Astrocyte (in vitro differentiated cells and primary cell): ENCODE measurements at regions not wholly inside any gene's neighbourhood (a gene's known extent, or its start where the extent isn't known, plus 50 kb on each side); places are given as distances from the start of the nearest gene placed in this dataset.

ENCODE experiments used
- DNase-seq: peaks from one replicate; pipeline ENCODE4 v3.0.0-alpha.2; 2010; ENCODE audit warnings: low read depth
- FAIRE-seq: peaks from 2 replicates; lab custom pipeline; 2011; peaks lifted over from hg19 to GRCh38; lab: Jason Lieb, UNC
- H2AFZ ChIP-seq: 2 replicates; pipeline ENCODE4 v1.6.0; 2012; ENCODE audit warnings: low read depth, low read length, inconsistent platforms
- H3K27ac ChIP-seq: 2 replicates; pipeline ENCODE4 v1.5.1; 2011; ENCODE audit warnings: low read depth, low read length, inconsistent platforms
- H3K27me3 ChIP-seq: 2 replicates; pipeline ENCODE4 v1.6.0; 2011; ENCODE audit warnings: low read length, inconsistent platforms; ENCODE audit not compliant: insufficient read depth
- H3K36me3 ChIP-seq: 2 replicates; pipeline ENCODE4 v1.5.1; 2011; ENCODE audit warnings: low read length, inconsistent platforms; ENCODE audit not compliant: insufficient read depth
- H3K4me1 ChIP-seq: 2 replicates; pipeline ENCODE4 v1.5.1; 2011; ENCODE audit warnings: low read length, inconsistent platforms; ENCODE audit not compliant: insufficient read depth
- H3K4me2 ChIP-seq: 2 replicates; pipeline ENCODE4 v1.6.0; 2012; ENCODE audit warnings: low read length, inconsistent platforms
- H3K4me3 ChIP-seq: 2 replicates; pipeline ENCODE4 v1.5.1; 2011; ENCODE audit warnings: low read depth, mild to moderate bottlenecking, low read length, inconsistent platforms; ENCODE audit not compliant: insufficient read depth
- H3K79me2 ChIP-seq: 2 replicates; pipeline ENCODE4 v1.6.0; 2012; ENCODE audit warnings: mild to moderate bottlenecking, low read length, inconsistent platforms; ENCODE audit not compliant: insufficient read depth
- H3K9ac ChIP-seq: 2 replicates; pipeline ENCODE4 v1.6.0; 2012; ENCODE audit warnings: mild to moderate bottlenecking, low read length, inconsistent platforms
- H3K9me3 ChIP-seq: 2 replicates; pipeline ENCODE4 v1.5.1; 2012; ENCODE audit warnings: low read depth, mild to moderate bottlenecking, low read length, inconsistent platforms; ENCODE audit not compliant: insufficient read depth
- H4K20me1 ChIP-seq: 2 replicates; pipeline ENCODE4 v1.6.0; 2012; ENCODE audit warnings: low read length, inconsistent platforms; ENCODE audit not compliant: insufficient read depth
- H3K27ac Mint-ChIP-seq: one replicate; pipeline ENCODE4 v1.8.0; 2021; ENCODE audit warnings: mild to moderate bottlenecking, mixed read lengths; ENCODE audit not compliant: unreplicated experiment
- H3K27me3 Mint-ChIP-seq: one replicate; pipeline ENCODE4 v1.8.0; 2021; ENCODE audit warnings: low read depth, mixed read lengths; ENCODE audit not compliant: unreplicated experiment
- H3K36me3 Mint-ChIP-seq: one replicate; pipeline ENCODE4 v1.8.0; 2021; ENCODE audit warnings: low read depth, mixed read lengths; ENCODE audit not compliant: unreplicated experiment
- H3K4me1 Mint-ChIP-seq: one replicate; pipeline ENCODE4 v1.8.0; 2021; ENCODE audit warnings: low read depth, mixed read lengths; ENCODE audit not compliant: unreplicated experiment
- H3K4me3 Mint-ChIP-seq: one replicate; pipeline ENCODE4 v1.8.0; 2021; ENCODE audit warnings: mild to moderate bottlenecking, moderate library complexity, mixed read lengths; ENCODE audit not compliant: unreplicated experiment
- H3K9me3 Mint-ChIP-seq: one replicate; pipeline ENCODE4 v1.8.0; 2021; ENCODE audit warnings: mild to moderate bottlenecking, mixed read lengths; ENCODE audit not compliant: unreplicated experiment
- CTCF ChIP-seq: IDR thresholded peaks from 2 replicates; pipeline ENCODE4 v1.5.1; 2011; ENCODE audit warnings: low read depth, mild to moderate bottlenecking, inconsistent platforms, low read length, moderate library complexity; ENCODE audit not compliant: insufficient read depth
- EZH2 ChIP-seq: IDR thresholded peaks from 2 replicates; pipeline ENCODE4 v1.6.1; 2012; ENCODE audit warnings: mild to moderate bottlenecking, low read length, inconsistent platforms; ENCODE audit not compliant: insufficient read depth

GRCh38 chr17:33806631-33807030 is 448.5 kb upstream of the CCL2 start:
- H3K4me1 Mint-ChIP-seq = peaks cover 2% of the 10 kb centered on the region
- no peaks in the 10 kb centered on the region for H3K4me1 ChIP-seq
- H3K4me3 Mint-ChIP-seq = no peak overlapping the region
- H2AFZ ChIP-seq = no peak overlapping the region
- H3K36me3 Mint-ChIP-seq = no peaks in the 10 kb centered on the region
- DNase-seq = no peak
- no peak for TF ChIP-seq EZH2
- H3K4me3 ChIP-seq = no peak overlapping the region
- H3K36me3 ChIP-seq = no peaks in the 10 kb centered on the region
- H3K27me3 ChIP-seq = no peaks in the 10 kb centered on the region
- no peak overlapping the region for H3K4me2 ChIP-seq
- H3K9me3 Mint-ChIP-seq = no peaks in the 10 kb centered on the region
- no peak overlapping the region for H3K27ac ChIP-seq
- no peak for FAIRE-seq
- peaks cover 23% of the 10 kb centered on the region for H3K27me3 Mint-ChIP-seq
- no peak overlapping the region for H3K27ac Mint-ChIP-seq
- no peaks in the 10 kb centered on the region for H3K79me2 ChIP-seq
- H4K20me1 ChIP-seq = no peaks in the 10 kb centered on the region
- no peak overlapping the region for H3K9ac ChIP-seq
- no peaks in the 10 kb centered on the region for H3K9me3 ChIP-seq

- Histone ChIP-seq H3K9ac (no peak overlapping the region), H3K79me2 (no peaks in the 10 kb centered on the region), H3K4me3 (no peak overlapping the region), H2AFZ (no peak overlapping the region), H3K27ac (no peak overlapping the region), H3K4me1 (no peaks in the 10 kb centered on the region), H4K20me1 (no peaks in the 10 kb centered on the region), H3K36me3 (no peaks in the 10 kb centered on the region), H3K4me2 (no peak overlapping the region), H3K9me3 (no peaks in the 10 kb centered on the region), H3K27me3 (no peaks in the 10 kb centered on the region)
- Mint-ChIP-seq H3K9me3 (no peaks in the 10 kb centered on the region), H3K4me1 (peaks cover 2% of the 10 kb centered on the region), H3K36me3 (no peaks in the 10 kb centered on the region), H3K27me3 (peaks cover 27% of the 10 kb centered on the region), H3K27ac (no peak overlapping the region), H3K4me3 (no peak overlapping the region)
- no peak for TF ChIP-seq CTCF
- no peak for TF ChIP-seq EZH2
- DNase-seq = no peak
- FAIRE-seq = no peak
Observed at GRCh38 chr17:33809748-33810147, 445.3 kb upstream of the CCL2 start.

GRCh38 chr17:33811004-33811760 is 443.9 kb upstream of the CCL2 start:
- Histone ChIP-seq H3K27me3 (no peaks in the 10 kb centered on the region), H3K79me2 (no peaks in the 10 kb centered on the region), H3K4me3 (no peak overlapping the region), H3K36me3 (no peaks in the 10 kb centered on the region), H3K4me2 (no peak overlapping the region), H3K27ac (no peak overlapping the region), H2AFZ (no peak overlapping the region), H4K20me1 (no peaks in the 10 kb centered on the region), H3K9ac (no peak overlapping the region), H3K9me3 (no peaks in the 10 kb centered on the region), H3K4me1 (no peaks in the 10 kb centered on the region)
- Mint-ChIP-seq H3K27ac (no peak overlapping the region), H3K4me1 (peaks cover 2% of the 10 kb centered on the region), H3K4me3 (no peak overlapping the region), H3K27me3 (peaks cover 31% of the 10 kb centered on the region), H3K9me3 (no peaks in the 10 kb centered on the region), H3K36me3 (no peaks in the 10 kb centered on the region)
- TF ChIP-seq CTCF (no peak), EZH2 (no peak)
- FAIRE-seq = no peak
- no peak for DNase-seq
